ENCODE measurements at regions not wholly inside any gene's neighbourhood (a gene's known extent, or its start where the extent isn't known, plus 50 kb on each side); places are given as distances from the start of the nearest gene placed in this dataset.

- H3K4me2 ChIP-seq, result no peak overlapping the region
- no peak overlapping the region for H3K27ac ChIP-seq
- H3K4me3 ChIP-seq, result no peak overlapping the region
- no peaks in the 10 kb centered on the region for H4K20me1 ChIP-seq
- TF ChIP-seq Cebpa-rat (IDR thresholded peaks at IDR 0.05), result no peak
- no peaks in the 10 kb centered on the region for H3K4me1 ChIP-seq
- no peak overlapping the region for H3K9ac ChIP-seq
- H3K9me3 ChIP-seq, result no peaks in the 10 kb centered on the region
- no peaks in the 10 kb centered on the region for H3K27me3 ChIP-seq
- no peaks in the 10 kb centered on the region for H3K36me3 ChIP-seq
These were observed 72.3 kb downstream of the LINC00237 start for GRCh38 chr20:21033817-21034216.

GRCh38 chr20:21031666-21032065, 74.5 kb downstream of the LINC00237 start:
- Histone ChIP-seq H3K4me3 (no peak overlapping the region), H3K9me3 (no peaks in the 10 kb centered on the region), H3K4me1 (no peaks in the 10 kb centered on the region), H3K27me3 (no peaks in the 10 kb centered on the region), H3K4me2 (no peak overlapping the region), H4K20me1 (no peaks in the 10 kb centered on the region), H3K36me3 (no peaks in the 10 kb centered on the region), H3K9ac (no peak overlapping the region), H3K27ac (no peak overlapping the region)
- no peak for TF ChIP-seq Cebpa-rat (IDR thresholded peaks at IDR 0.05)

GRCh38 chr20:21029341-21029740, 76.8 kb downstream of the LINC00237 start:
- Histone ChIP-seq H3K4me2 (no peak overlapping the region), H3K27ac (no peak overlapping the region), H3K9ac (no peak overlapping the region), H3K4me3 (no peak overlapping the region), H3K36me3 (no peaks in the 10 kb centered on the region), H3K4me1 (no peaks in the 10 kb centered on the region), H4K20me1 (no peaks in the 10 kb centered on the region), H3K27me3 (no peaks in the 10 kb centered on the region), H3K9me3 (no peaks in the 10 kb centered on the region)
- TF ChIP-seq Cebpa-rat (IDR thresholded peaks at IDR 0.05), result no peak

GRCh38 chr20:21028921-21029320, 77.2 kb downstream of the LINC00237 start:
- no peaks in the 10 kb centered on the region for H3K4me1 ChIP-seq
- H3K27me3 ChIP-seq, result no peaks in the 10 kb centered on the region
- H3K9me3 ChIP-seq, result no peaks in the 10 kb centered on the region
- no peak for TF ChIP-seq Cebpa-rat (IDR thresholded peaks at IDR 0.05)
- H3K36me3 ChIP-seq, result no peaks in the 10 kb centered on the region
- H3K4me3 ChIP-seq, result no peak overlapping the region
- no peak overlapping the region for H3K9ac ChIP-seq
- H4K20me1 ChIP-seq, result no peaks in the 10 kb centered on the region
- no peak overlapping the region for H3K4me2 ChIP-seq
- H3K27ac ChIP-seq, result no peak overlapping the region

- Histone ChIP-seq H3K9me3 (no peaks in the 10 kb centered on the region), H3K27ac (no peak overlapping the region), H4K20me1 (no peaks in the 10 kb centered on the region), H3K9ac (no peak overlapping the region), H3K27me3 (no peaks in the 10 kb centered on the region), H3K4me1 (no peaks in the 10 kb centered on the region), H3K4me3 (no peak overlapping the region), H3K4me2 (no peak overlapping the region), H3K36me3 (no peaks in the 10 kb centered on the region)
- no peak for TF ChIP-seq Cebpa-rat (IDR thresholded peaks at IDR 0.05)
These were observed 77.7 kb downstream of the LINC00237 start for GRCh38 chr20:21028436-21028835.

GRCh38 chr20:21027569-21027968, 78.6 kb downstream of the LINC00237 start:
- no peak for TF ChIP-seq Cebpa-rat (IDR thresholded peaks at IDR 0.05)
- no peak overlapping the region for H3K9ac ChIP-seq
- H3K4me2 ChIP-seq, result no peak overlapping the region
- no peak overlapping the region for H3K4me3 ChIP-seq
- H3K27ac ChIP-seq, result no peak overlapping the region
- no peaks in the 10 kb centered on the region for H3K27me3 ChIP-seq
- no peaks in the 10 kb centered on the region for H3K4me1 ChIP-seq
- H3K36me3 ChIP-seq, result no peaks in the 10 kb centered on the region
- H4K20me1 ChIP-seq, result no peaks in the 10 kb centered on the region
- no peaks in the 10 kb centered on the region for H3K9me3 ChIP-seq

GRCh38 chr20:21026951-21027350, 79.2 kb downstream of the LINC00237 start:
- TF ChIP-seq Cebpa-rat (IDR thresholded peaks at IDR 0.05), result no peak
- Histone ChIP-seq H3K4me1 (no peaks in the 10 kb centered on the region), H3K4me2 (no peak overlapping the region)

GRCh38 chr20:21024420-21024819, 81.7 kb downstream of the LINC00237 start:
- Histone ChIP-seq H3K27me3 (no peaks in the 10 kb centered on the region), H3K9ac (no peak overlapping the region), H4K20me1 (no peaks in the 10 kb centered on the region), H3K4me1 (no peaks in the 10 kb centered on the region), H3K4me3 (no peak overlapping the region), H3K9me3 (0 out of 2 replicates have a peak, but pooled peaks cover 5% of the 10 kb centered on the region), H3K36me3 (no peaks in the 10 kb centered on the region), H3K27ac (no peak overlapping the region), H3K4me2 (no peak overlapping the region)
- TF ChIP-seq Cebpa-rat (IDR thresholded peaks at IDR 0.05), result no peak

More at GRCh38 chr20:21026951-21027350, 79.2 kb downstream of the LINC00237 start:
- Histone ChIP-seq H3K27me3 (no peaks in the 10 kb centered on the region), H3K9ac (no peak overlapping the region), H3K9me3 (no peaks in the 10 kb centered on the region), H3K27ac (no peak overlapping the region), H3K36me3 (no peaks in the 10 kb centered on the region), H3K4me3 (no peak overlapping the region), H4K20me1 (no peaks in the 10 kb centered on the region)

GRCh38 chr20:21022925-21023324, 83.2 kb downstream of the LINC00237 start:
- Histone ChIP-seq H3K9me3 (0 out of 2 replicates have a peak, but pooled peaks cover 5% of the 10 kb centered on the region), H3K27me3 (no peaks in the 10 kb centered on the region), H3K4me3 (no peak overlapping the region), H3K36me3 (no peaks in the 10 kb centered on the region), H3K4me2 (no peak overlapping the region), H3K4me1 (peaks cover 9% of the 10 kb centered on the region), H4K20me1 (no peaks in the 10 kb centered on the region), H3K27ac (no peak overlapping the region), H3K9ac (no peak overlapping the region)
- no peak for TF ChIP-seq Cebpa-rat (IDR thresholded peaks at IDR 0.05)

GRCh38 chr20:21021472-21021790, 84.7 kb downstream of the LINC00237 start:
- Histone ChIP-seq H3K4me1 (peaks cover 23% of the 10 kb centered on the region), H3K4me3 (no peak overlapping the region)

More at GRCh38 chr20:21021472-21021790, 84.7 kb downstream of the LINC00237 start:
- Histone ChIP-seq H3K27me3 (no peaks in the 10 kb centered on the region), H3K9ac (no peak overlapping the region), H3K36me3 (no peaks in the 10 kb centered on the region), H3K4me2 (no peak overlapping the region), H3K9me3 (0 out of 2 replicates have a peak, but pooled peaks cover 5% of the 10 kb centered on the region), H3K27ac (no peak overlapping the region), H4K20me1 (no peaks in the 10 kb centered on the region)
- TF ChIP-seq Cebpa-rat (IDR thresholded peaks at IDR 0.05), result no peak
